GM12878 (cell line): ENCODE measurements at regions not wholly inside any gene's neighbourhood (a gene's known extent, or its start where the extent isn't known, plus 50 kb on each side); places are given as distances from the start of the nearest gene placed in this dataset.

Experiments
- BCL11A ChIP-seq: IDR thresholded peaks from 2 replicates; pipeline ENCODE4 v1.6.1; 2011; ENCODE audit warnings: low read depth, low read length
- CBFB ChIP-seq: IDR thresholded peaks from 2 replicates; pipeline ENCODE4 v1.6.1; 2016; ENCODE audit warnings: antibody characterized with exemption, low read depth
- CTCF ChIP-seq, 3 experiments: IDR thresholded peaks in 2 of 3; conservative IDR thresholded peaks in 1 of 3; 2 replicates each; pipeline ENCODE4 v1.5.1; 2011; ENCODE audit warnings: low read depth in 3 of 3, low read length in 3 of 3, mild to moderate bottlenecking in 3 of 3, control low read depth in 2 of 3, moderate library complexity in 2 of 3, inconsistent platforms in 1 of 3, mixed read lengths in 1 of 3; ENCODE audit not compliant: control insufficient read depth in 2 of 3, insufficient read depth in 1 of 3; ENCODE audit errors: extremely low read depth in 1 of 3
- ELK1 ChIP-seq: IDR thresholded peaks from 2 replicates; pipeline ENCODE4 v1.6.1; 2012; ENCODE audit warnings: low read depth, low read length, improper control_type of control experiment
- GABPA ChIP-seq: IDR thresholded peaks from 2 replicates; pipeline ENCODE4 v1.6.1; 2014; ENCODE audit warnings: antibody characterized with exemption, low read depth, mild to moderate bottlenecking, inconsistent platforms
- MXI1 ChIP-seq: fragments of 150-350 bp; IDR thresholded peaks from 2 replicates; pipeline ENCODE4 v1.6.1; 2011; ENCODE audit warnings: low read depth, mild to moderate bottlenecking, inconsistent platforms, low read length, improper control_type of control experiment
- PAX8 ChIP-seq: fragments of 450-650 bp; IDR thresholded peaks from 2 replicates; pipeline ENCODE4 v1.6.1; 2017; ENCODE audit warnings: mild to moderate bottlenecking, moderate library complexity
- PBX3 ChIP-seq: IDR thresholded peaks from 2 replicates; pipeline ENCODE4 v1.6.1; 2011; ENCODE audit warnings: mild to moderate bottlenecking, low read depth, low read length, moderate library complexity; ENCODE audit not compliant: insufficient replicate concordance
- SIN3A ChIP-seq: IDR thresholded peaks from 2 replicates; pipeline ENCODE4 v1.6.1; 2012; ENCODE audit warnings: low read depth, low read length, improper control_type of control experiment
- SRF ChIP-seq, 2 experiments: IDR thresholded peaks; 2 replicates each; pipeline ENCODE4 v1.6.1; 2011; ENCODE audit warnings: low read depth in 2 of 2, low read length in 2 of 2, mild to moderate bottlenecking in 1 of 2, moderate library complexity in 1 of 2

DNA sequence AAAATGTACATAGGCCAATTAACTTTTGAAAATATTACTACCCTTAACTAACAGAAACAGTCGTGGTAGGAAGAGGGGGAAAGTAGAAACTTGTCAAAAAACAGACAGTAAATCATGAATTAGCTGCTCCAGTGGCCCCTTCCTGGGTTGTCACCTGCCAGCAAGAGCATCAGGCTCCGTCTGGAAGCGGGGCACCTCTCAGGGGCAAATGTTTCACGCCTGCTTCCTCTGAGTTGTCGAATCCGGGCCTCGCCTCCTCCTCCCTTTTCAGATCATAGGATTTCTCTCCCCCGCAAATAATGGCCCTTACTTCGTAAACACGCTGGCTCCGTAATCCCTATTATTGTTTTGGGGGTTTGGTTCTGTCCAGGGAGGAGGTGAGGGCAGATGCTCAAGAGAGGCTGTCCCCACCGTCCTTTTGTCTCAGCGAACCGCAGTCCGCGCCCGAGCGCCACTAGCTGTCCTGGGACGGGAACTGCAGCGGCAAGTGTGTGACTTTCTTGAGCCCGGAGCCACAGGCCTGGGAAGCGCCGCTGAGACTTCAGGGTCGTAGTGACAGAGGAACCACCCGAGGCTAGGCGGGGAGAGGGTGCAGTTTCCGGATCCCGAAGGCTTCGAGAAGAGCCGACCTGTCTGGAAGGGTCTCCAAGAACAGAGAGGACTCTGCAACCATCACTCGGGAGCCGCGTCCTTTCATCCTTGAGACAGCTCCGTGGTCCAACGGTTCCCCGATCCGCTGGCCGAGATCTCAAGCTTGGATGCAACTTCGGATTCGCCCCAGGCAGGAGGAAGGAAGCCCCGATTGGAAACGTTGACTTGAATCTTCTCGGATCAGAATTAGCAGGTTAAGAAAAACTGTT, 214.5 kb upstream of the ZNF184 start:
- TF ChIP-seq CTCF (IDR thresholded peaks at IDR 0.05 in 2 of 3, conservative IDR thresholded peaks at IDR 0.05 in 1 of 3; ENCODE audit: control insufficient read depth in 2 of 3, extremely low read depth in 1 of 3, insufficient read depth in 1 of 3, low read depth in 3 of 3, low read length in 3 of 3) (peak; percentile 91 to 96 (median 93)), PAX8 (no peak), SRF (IDR thresholded peaks at IDR 0.05; ENCODE audit: low read depth in 2 of 2, low read length in 2 of 2) (peak in 1 of 2 experiments; percentile 58; a peak in 1 of 4 replicates), MXI1 (no peak), BCL11A (no peak), CBFB (peak; percentile 63; the same call in 1 of the 2 replicates), GABPA (no peak), PBX3 (no peak), ELK1 (no peak), SIN3A (no peak)
